H7 (cell line): ENCODE measurements at regions not wholly inside any gene's neighbourhood (a gene's known extent, or its start where the extent isn't known, plus 50 kb on each side); places are given as distances from the start of the nearest gene placed in this dataset.
"Not testable (repeated sequence)": the region's sequence is repeated elsewhere in the genome, so short reads cannot be mapped to it uniquely, and the experiment has no call there.

Source experiments
- DNase-seq: peaks from one replicate; pipeline ENCODE4 v3.0.0; 2012
- H3K27me3 ChIP-seq: 2 replicates; pipeline ENCODE4 v1.6.0; 2011; ENCODE audit warnings: mild to moderate bottlenecking, low read length; ENCODE audit not compliant: control insufficient read depth, insufficient read depth
- H3K36me3 ChIP-seq: replicated peaks from 2 replicates; pipeline ENCODE4 v1.5.1; 2011; ENCODE audit warnings: low read length; ENCODE audit not compliant: control insufficient read depth, insufficient read depth
- H3K4me3 ChIP-seq: 2 replicates; pipeline ENCODE4 v1.5.1; 2011; ENCODE audit warnings: low read depth, mild to moderate bottlenecking, control low read depth, low read length, moderate library complexity; ENCODE audit not compliant: insufficient read depth

DNA sequence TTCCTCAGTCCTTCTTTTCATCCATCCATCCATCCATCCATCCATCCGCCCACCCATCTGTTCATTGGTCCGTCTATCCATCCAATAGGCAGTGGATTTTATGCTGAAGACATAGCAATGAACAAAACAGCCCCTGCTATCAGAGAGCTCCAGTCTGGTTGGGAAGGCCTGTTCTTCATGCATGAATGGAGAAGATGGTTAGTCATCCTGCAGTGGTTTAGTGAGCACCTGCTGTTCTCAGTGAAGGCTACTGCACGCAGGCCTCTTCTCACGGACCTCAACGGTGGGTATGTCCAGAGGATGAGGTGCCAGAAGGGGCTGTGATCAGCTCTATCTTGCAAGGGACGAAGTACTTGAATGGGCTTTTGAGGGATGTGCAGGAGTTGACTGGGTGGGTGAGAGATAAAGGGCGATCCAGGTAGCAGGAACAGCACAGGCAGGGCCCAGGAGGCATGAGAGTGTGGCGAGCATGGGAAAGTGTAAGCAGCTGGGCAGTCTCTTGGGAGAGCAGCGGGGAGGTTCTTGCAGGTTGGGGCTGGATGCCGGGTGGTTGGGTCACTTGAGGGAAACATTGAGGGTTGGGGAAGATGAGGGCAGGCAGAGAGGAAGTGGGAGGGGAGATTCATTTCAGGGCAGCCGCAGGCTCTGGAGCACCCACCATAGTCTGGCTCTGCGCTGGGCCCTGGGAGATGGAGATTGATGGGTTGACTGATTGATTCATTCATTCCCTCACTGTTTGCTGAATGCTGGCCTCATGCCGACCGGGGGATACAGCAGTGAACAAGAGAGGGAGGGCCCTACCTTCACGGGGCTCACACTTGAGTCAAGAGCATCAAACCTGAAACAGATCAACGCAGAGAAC is 115.0 kb upstream of the CIBAR2 start:
- H3K36me3 ChIP-seq: no peaks in the 10 kb centered on the region
- H3K4me3 ChIP-seq: no peak overlapping the region
- DNase-seq: no peak
- no peaks in the 10 kb centered on the region for H3K27me3 ChIP-seq

DNA sequence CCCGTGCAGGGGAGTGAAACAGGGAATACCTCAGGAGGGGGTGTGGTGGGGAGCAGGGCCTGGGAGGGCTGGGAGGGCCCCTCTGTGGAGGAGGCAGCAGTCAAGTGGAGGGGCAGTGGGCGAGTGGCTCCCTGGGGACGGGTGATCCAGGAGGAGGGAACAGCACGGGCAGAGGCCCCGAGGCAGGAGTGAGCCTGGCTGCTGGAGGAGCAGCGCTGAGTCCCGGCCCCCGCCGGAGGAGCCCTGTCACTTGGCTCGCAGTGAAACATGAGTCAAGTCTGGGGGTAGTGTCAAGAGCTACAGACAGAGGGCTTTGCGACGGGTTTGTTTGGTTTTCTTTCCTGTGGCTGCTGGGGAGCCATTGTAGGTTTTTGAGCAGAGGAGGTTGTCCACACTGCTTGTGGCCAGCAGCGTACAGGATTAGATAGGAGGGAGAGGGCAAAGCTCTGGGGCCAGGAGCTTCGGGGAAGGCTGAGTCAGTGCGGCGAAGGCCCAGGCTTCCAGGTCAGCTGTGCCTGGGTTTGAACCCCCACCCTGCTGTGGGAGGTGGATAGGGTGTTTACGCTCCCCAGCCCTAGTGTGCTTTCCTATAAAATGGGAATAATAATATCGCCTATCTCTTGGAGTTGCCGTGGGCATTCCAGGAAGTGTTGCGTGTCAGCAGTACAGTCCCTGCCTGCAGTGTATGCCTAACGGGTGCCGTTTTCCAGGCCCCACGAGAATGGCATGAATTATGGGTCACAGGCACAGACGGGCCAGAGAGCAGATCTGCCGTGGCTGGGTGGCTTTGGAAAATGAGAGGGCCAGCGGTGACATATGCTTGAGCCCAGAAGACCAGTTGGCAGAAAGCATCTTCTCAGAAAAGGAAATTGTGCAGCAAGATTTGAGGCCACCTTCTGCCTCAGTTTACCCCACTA is 115.9 kb upstream of the CIBAR2 start:
- no peak overlapping the region for H3K4me3 ChIP-seq
- H3K36me3 ChIP-seq: no peaks in the 10 kb centered on the region
- DNase-seq: peak; percentile 88
- no peaks in the 10 kb centered on the region for H3K27me3 ChIP-seq

DNA sequence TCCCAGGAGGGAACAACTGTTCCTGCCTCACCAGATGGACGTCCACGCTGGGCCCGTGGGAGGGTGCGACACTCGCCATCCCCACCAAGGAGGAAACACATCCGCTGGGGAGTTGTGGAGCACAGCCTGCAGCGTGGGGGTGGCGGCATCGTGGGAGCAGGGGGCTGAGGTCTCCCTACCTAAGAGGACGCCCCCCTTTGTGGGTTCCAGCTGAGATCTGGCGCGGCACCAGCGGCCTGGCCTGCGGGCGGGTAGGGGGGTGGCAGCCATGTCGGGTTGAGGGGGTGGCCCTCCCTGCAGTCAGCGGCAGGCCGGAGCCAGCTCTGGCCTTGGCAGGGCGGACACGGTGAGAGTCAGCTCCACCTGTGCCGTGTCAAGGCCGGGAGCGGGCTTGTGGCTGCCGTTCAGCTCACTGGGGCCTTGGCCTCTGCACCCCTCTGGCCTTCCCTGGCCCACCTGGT is 116.7 kb upstream of the CIBAR2 start:
- Histone ChIP-seq H3K36me3 (no peaks in the 10 kb centered on the region), H3K27me3 (no peaks in the 10 kb centered on the region), H3K4me3 (no peak overlapping the region)
- DNase-seq: no peak

DNA sequence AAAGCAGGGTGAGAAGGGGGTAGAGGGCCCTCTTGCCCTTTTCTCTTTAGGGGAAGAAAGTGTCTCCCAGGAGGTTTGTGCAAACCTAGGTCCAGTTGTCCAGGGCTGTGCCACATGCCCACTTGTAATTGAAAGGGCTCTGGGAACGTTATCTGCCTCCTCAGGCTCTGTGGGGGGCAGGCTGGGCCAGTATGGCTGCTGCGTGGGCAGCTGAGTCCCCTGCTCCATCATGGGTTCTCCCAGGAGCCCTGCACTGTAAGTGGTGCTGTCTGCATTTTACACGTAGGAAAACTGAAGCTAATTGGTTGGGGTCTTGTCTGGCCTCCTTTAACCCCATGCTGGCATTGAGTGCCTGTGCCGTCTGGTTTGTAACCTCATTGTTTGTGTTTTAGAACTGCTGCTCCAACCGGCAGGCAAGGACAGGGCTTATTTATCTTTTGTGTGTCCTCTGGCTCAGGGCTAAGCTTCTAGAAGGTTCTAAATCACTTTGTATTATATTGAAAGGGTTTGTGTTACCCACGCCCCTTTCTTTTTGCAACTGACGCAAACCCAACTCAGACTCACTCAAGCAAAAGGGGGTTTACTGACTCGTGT is 117.7 kb upstream of the CIBAR2 start:
- Histone ChIP-seq H3K27me3 (no peaks in the 10 kb centered on the region), H3K4me3 (no peak overlapping the region), H3K36me3 (no peaks in the 10 kb centered on the region)
- DNase-seq: no peak

DNA sequence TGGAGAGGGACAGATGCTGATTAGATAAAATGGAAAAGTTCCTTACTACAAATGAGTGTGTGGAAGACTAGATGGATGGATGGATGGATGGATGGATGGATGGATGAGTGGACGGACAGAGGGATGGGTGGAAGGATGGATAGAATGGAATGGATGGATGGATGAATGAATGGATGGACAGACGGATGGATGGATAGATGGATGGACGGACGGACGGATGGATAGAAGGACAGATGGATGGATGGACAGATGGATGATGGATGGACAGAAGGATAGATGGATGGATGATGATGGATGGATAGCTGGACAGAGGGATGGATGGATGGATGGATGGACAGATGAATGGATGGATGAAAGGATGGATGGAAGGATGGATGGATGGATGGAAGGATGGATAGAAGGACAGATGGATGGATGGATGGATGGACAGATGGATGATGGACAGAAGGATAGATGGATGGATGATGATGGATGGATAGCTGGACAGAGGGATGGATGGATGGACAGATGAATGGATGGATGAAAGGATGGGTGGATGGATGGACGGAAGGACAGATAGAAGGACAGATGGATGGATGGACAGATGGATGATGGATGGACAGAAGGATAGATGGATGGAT is 118.6 kb upstream of the CIBAR2 start:
- DNase-seq, H3K27me3 ChIP-seq, H3K36me3 ChIP-seq, H3K4me3 ChIP-seq: not testable (repeated sequence)

DNA sequence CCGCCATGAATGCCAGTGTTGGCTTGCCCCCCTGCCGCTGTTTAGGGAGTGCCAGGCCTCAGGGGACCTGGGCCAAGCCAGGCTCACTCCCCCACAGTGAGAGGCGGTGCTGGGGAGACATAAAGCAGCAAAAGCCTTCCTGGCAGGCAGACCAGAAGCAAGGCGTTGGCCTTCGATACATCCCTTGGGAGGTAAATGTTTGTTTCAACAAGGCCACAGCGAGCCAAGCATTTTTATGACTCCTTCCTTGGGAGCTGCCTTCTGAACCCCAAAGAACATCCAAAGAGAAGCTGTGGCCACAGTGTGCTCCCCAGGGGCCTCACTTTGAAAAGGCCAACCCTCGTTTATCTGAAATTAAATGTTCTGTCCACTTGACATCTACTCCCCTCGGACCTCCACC is 119.7 kb upstream of the CIBAR2 start:
- Histone ChIP-seq H3K4me3 (no peak overlapping the region), H3K27me3 (no peaks in the 10 kb centered on the region), H3K36me3 (no peaks in the 10 kb centered on the region)
- no peak for DNase-seq

DNA sequence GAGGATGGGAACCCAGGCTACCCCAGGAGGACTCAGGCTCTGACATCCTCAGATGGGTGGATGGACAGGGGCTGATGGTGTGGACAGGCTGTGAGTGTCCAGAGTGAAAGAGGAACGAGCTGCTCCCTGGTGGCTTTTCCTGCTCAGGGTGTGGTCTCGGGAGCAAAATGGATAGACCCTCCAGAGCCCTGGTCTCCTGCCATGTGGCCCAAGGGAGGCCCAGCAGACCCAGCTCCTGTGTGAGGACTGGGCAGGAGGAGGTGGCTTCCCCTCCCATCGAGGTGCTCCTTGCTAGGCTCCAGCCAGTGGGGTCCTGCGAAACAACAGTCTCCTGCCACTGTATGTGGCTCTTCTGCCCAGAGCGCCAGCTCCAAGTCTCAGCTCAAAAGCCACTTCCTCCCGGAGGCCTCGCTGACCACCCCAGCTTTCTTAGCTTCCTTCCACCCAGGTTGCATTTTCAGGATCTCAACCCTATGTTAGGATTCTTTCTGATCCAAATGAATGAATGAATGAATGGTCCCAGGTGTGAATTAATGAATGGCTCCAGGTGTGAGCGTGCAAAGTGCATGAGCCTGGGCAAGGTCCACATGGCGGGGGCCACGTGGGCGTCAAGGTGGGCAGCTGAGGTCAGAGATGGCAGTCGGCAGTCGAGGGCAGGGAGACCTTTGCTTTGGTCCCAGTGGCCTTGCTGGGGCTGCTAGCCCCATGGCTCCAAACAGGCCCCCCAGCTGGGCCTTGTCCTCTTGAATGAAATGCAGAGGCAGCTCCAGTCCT is 120.3 kb upstream of the CIBAR2 start:
- DNase-seq: no peak
- H3K36me3 ChIP-seq: no peaks in the 10 kb centered on the region
- no peak overlapping the region for H3K4me3 ChIP-seq
- no peaks in the 10 kb centered on the region for H3K27me3 ChIP-seq

DNA sequence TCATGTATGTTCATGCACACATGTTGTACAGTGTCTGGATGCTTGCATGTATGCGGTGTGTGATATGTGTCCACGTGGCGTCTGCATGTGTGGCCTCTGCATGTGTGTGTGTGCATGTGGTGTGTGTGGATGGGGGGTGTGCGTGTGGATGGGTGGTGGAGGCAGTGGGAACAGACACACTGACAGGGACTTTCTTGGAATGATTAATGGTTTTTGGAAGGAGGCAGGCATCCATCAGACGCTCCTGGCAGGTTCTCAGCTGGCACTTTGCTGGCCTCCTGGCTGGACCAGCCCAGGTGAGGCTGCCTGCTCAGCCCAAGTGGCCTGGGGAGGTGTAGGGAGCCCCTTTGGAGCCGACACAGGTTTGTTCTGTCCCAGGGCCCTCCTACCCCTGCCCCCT is 121.2 kb upstream of the CIBAR2 start:
- H3K36me3 ChIP-seq: no peaks in the 10 kb centered on the region
- H3K4me3 ChIP-seq: no peak overlapping the region
- no peak for DNase-seq
- no peaks in the 10 kb centered on the region for H3K27me3 ChIP-seq

DNA sequence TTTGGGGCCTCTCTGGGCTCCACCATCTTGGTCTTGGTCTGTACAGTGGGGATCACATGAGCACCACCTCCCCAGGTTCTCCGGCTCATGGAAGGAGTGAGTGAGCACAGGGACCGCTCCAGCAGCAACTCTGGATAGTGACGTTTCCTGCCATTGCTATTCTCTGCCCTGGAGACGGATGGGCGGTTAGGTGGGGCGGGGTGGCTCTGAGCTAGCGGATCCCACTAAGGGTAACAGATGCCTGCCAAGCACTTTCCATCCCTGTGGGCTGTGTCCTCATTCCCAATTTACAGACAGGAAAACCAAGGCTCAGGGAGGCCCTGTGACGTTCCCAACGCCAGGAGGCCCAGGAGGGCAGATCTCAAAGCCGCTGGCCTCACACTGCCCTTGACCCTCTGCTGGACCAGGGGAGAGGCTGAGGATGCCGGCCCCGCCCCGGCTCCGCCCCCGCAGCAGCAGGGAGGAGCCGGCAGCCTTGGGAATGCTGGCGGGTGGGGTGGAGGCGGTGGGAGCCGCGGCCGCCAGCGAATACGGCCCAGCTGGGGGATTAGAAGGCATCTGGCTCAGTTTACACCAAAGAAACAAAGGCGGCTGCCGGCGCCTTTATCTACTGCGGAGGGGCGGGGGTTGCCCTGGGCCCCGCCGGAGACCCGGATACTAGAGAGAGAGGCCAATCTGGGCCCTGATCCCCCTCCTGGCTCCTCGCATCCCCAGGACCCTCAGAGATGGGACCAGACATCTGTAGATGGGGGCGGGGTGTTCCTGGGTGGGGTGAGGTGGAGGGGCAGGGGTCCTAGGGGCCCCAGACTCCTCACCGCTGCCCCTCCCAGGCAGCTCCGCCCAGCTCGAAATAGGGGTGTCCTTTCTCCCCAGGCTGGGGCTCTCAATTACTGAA is 122.3 kb upstream of the CIBAR2 start:
- peak overlapping the region; percentile 41 for H3K4me3 ChIP-seq

DNA sequence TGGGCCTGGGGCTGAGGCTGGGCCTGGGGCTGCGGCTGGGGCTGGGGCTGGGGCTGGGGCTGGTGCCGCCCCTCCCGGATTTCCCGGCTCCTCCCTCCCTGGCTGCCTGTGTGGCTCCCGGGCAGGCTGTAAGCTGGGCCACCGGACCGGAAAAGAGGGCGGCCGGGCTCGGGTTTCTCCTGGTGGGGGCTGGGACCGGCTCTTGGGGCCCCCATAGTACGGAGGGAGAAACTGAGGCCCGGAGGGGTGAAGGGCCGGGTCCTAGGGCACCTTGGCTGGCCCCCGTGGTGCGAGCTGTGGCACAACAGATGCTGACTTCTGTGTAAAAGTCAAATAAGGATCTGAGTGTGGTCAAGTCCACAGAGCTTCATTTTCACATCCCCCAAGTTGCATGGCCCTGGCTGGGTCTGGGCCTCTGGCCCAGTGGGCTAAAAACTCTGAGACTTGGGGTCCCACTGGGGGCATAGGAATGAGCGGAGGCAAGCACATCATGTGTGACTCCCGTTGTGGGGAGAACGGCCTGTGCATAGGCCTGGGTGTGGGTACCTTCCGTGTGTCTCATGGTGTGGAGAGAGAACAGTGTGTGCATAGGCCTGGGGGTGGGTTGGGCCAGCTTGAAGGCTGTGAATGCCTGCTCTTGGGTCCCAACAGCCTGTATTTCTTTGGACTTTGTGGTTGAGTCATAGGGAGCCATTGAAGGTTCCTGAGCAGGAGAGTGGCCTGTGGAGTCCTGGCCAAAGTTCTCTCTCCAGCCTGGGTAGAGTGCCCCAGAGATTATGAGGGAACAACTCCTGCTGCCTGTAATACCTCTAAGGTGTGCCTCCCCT is 123.9 kb upstream of the CIBAR2 start:
- Histone ChIP-seq H3K36me3 (no peaks in the 10 kb centered on the region), H3K27me3 (no peaks in the 10 kb centered on the region), H3K4me3 (peak overlapping the region; percentile 41)
- no peak for DNase-seq

More for the DNA sequence above, 122.3 kb upstream of the CIBAR2 start:
- DNase-seq: peak; percentile 100
- Histone ChIP-seq H3K36me3 (no peaks in the 10 kb centered on the region), H3K27me3 (no peaks in the 10 kb centered on the region)

DNA sequence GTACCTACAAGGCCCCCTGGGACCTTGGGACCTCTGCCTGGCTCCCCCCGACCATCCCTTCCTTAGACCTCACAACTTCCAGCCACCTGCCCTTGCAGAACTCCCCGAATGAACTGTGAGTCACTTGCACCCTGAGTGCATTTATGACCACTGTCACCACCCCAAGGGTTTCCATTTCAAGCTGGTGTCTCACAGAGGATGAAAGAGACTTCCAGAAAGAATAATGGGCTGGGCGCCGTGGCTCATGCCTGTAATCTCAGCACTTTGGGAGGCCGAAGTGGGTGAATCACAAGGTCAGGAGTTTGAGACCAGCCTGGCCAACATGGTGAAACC is 124.5 kb upstream of the CIBAR2 start:
- Histone ChIP-seq H3K4me3 (no peak overlapping the region), H3K36me3 (no peaks in the 10 kb centered on the region), H3K27me3 (no peaks in the 10 kb centered on the region)
- no peak for DNase-seq

DNA sequence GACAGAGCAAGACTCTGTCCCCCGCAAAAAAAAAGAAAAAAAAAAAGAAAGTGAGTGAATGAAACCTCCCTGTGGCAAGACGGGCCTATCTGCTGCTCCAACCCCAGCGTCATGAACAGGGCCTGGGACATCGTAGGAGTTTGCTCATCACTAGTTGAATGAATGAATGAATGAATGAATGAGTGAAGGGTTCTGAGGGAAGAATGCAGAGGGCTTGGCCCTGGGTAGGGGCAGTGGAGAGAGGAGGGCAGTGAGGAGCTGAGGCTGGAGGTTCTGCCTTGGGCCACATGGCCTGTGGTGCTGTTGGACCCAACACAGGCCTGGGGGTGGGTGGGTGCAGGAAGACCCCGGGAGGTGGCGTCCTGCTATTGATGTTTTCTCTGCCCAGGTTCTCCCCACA is 125.5 kb upstream of the CIBAR2 start:
- no peak for DNase-seq
- no peaks in the 10 kb centered on the region for H3K27me3 ChIP-seq
- H3K4me3 ChIP-seq: no peak overlapping the region
- H3K36me3 ChIP-seq: no peaks in the 10 kb centered on the region
